ENCODE measurements at regions not wholly inside any gene's neighbourhood (a gene's known extent, or its start where the extent isn't known, plus 50 kb on each side); places are given as distances from the start of the nearest gene placed in this dataset.

- TF ChIP-seq MAX (IDR thresholded peaks at IDR 0.05; ENCODE audit: low read depth, low read length) (no peak), CTCF (IDR thresholded peaks at IDR 0.05; ENCODE audit: low read depth, low read length) (no peak), POLR2A (IDR thresholded peaks at IDR 0.05; ENCODE audit: extremely low read depth, insufficient read length) (no peak), MYC (IDR thresholded peaks at IDR 0.05; ENCODE audit: low read depth, low read length) (no peak)
Observed at GRCh38 chr5:145028626-145029025, 806.5 kb downstream of the PRELID2 start.

All from NB4 (cell line).